Stimulated activated CD4-positive, alpha-beta T cell treated with anti-CD3 and anti-CD28 coated beads, Interleukin-4, amount 100 ng/mL, for 24 hours (primary cell): ENCODE measurements at regions not wholly inside any gene's neighbourhood (a gene's known extent, or its start where the extent isn't known, plus 50 kb on each side); places are given as distances from the start of the nearest gene placed in this dataset.
"Not testable (repeated sequence)": the region's sequence is repeated elsewhere in the genome, so short reads cannot be mapped to it uniquely, and the experiment has no call there.

Source experiments
- DNase-seq: peaks from one replicate; pipeline ENCODE4 v3.0.0-alpha.2; 2020

- no peak for DNase-seq
These were observed 382.9 kb downstream of the TMEM121 start for GRCh38 chr14:105909046-105909827.

GRCh38 chr14:105909828-105910120 is 383.4 kb downstream of the TMEM121 start:
- not testable (repeated sequence) for DNase-seq

- DNase-seq, result no peak
These were observed 384.0 kb downstream of the TMEM121 start for GRCh38 chr14:105910426-105910825.

- DNase-seq, result no peak
These were observed 384.8 kb downstream of the TMEM121 start for GRCh38 chr14:105911006-105911847.

DNA sequence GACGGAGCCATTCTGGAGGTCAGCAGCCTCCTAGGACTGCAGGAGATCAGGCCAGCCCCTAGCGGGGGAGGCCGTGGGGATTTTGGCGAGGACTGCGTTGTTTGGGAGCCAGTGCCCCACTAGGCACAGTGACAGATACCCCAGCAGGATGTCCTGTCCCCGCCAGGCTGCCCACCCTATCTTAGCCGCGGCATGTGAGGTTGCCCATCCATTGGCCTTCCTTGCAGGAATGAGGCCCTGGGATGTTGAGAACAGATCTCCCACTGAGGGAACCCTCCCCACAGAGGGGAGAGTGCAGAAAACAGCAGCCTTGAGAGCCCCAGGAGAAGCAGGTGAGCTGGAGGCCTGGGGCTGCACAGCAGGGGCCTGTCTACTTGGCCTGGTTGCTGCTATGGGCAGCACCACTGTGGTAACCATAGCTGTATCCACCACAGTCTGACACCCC is 385.5 kb downstream of the TMEM121 start:
- DNase-seq, result not testable (repeated sequence)

GRCh38 chr14:105912641-105913180 is 386.3 kb downstream of the TMEM121 start:
- DNase-seq, result no peak

DNA sequence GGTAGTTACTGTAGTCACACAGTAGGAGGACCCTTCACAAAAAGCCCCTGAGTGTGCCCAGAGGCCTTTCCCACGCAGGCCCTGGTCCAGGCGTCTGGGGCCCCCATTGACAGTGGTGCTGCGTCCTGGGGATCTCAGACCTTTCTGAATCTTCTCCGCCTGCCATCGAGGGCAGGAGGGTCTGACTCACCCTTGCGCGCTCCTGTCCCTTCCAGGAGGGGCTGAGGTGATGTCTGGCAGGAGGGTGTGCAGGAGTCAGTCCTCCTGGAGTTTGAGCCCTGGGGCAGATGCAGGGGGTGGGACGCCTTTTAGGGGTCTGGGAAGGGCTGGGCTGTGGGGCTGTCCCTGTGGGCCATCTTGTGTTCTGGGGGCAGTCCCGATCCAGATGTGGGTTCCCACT is 386.8 kb downstream of the TMEM121 start:
- no peak for DNase-seq

- no peak for DNase-seq
These were observed 387.5 kb downstream of the TMEM121 start for GRCh38 chr14:105913861-105914260.

DNA sequence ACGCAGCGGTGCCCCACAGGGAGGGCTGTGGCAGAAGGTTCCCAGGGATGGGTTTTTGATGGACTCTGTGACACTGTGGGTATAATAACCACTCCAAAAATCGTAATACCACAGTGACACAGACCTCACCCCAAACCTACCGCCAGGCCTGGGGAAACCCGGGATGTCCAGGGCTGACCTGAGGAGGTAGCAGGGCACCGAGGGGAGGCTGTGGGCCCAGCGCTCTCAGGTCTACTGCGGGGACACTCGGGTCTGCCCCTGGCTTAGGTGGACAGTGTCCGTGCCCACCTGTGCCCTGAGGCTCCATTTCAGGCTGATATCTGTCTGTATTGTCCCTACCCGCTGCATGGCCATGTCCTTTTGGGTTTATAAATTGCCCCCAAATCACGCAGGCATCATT is 387.9 kb downstream of the TMEM121 start:
- DNase-seq, result not testable (repeated sequence)

DNA sequence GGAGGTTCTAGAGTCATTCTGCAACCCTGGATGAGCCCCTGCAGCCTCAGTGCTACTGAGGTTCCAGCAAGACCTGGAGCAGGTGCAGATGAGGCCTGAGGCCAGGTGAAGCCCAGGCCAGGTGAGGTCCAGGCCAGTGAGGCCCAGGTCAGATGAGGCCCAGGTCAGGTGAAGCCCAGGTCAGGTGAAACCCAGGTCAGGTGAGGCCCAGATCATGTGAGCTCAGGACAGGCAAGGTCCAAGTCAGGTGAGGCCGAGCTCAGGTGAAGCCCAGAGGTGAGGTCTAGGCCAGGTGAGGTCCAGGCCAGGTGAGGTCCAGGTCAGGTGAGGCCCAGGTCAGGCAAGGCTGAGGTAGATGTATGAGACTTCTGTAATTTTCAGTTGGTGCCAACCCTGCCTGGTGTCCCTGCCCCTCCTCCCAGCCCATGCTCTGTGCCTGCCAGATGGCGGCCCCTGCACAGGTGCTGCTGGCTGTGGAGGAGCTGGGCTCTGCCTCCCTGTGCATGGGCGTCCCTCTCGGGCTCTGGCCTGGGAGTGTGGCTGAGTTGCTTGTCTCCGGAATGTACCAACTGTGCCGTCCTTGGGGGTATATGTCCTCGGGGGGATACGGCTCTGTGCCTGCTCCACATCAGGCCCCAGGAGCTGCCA is 388.5 kb downstream of the TMEM121 start:
- DNase-seq, result no peak

DNA sequence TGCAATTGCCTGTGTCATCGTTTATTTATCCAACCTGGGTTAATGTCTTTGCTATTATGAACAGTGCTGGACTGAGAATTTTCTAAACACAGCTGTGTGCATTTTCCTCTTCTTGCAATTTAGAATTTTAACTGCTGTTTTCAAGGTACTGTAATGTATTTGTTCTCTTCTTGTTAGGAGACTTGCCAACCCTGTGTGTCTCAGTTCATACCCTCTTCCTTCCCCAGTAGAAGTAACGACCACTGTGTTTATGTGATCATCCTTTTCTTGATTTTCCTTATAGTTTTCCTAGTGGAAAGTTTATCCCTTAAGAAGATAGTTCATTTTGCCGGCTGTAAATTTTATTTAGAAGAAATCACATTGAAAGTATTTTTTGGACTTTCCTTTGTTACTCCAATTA is 389.2 kb downstream of the TMEM121 start:
- DNase-seq, result not testable (repeated sequence)

- not testable (repeated sequence) for DNase-seq
These were observed 391.0 kb downstream of the TMEM121 start for GRCh38 chr14:105917136-105917932.

DNA sequence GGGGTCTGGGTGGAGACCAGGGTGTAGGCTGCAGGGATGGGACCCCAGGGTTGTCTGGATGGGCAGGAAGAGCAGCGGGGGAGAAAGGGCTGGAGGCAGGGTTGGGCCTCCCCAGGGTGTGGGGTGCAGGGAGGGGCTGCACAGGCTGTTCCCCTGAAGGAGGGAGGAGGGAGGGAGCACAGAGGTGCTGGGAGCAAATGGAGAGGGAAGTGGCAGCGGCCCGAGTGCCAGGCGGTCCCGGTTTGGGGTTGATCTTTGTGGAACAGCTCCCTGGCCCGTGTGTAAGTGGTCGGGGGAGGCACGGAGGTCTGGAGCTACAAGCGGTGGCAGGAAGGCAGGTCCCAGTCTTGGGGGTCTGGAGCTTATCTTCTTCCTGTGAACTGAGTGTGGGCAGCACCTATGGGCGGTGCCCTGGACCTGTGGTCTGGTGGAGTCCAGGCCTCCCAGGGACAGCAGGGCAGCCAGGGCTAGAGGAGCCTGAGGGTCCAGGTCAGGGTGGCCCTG is 391.6 kb downstream of the TMEM121 start:
- no peak for DNase-seq

DNA sequence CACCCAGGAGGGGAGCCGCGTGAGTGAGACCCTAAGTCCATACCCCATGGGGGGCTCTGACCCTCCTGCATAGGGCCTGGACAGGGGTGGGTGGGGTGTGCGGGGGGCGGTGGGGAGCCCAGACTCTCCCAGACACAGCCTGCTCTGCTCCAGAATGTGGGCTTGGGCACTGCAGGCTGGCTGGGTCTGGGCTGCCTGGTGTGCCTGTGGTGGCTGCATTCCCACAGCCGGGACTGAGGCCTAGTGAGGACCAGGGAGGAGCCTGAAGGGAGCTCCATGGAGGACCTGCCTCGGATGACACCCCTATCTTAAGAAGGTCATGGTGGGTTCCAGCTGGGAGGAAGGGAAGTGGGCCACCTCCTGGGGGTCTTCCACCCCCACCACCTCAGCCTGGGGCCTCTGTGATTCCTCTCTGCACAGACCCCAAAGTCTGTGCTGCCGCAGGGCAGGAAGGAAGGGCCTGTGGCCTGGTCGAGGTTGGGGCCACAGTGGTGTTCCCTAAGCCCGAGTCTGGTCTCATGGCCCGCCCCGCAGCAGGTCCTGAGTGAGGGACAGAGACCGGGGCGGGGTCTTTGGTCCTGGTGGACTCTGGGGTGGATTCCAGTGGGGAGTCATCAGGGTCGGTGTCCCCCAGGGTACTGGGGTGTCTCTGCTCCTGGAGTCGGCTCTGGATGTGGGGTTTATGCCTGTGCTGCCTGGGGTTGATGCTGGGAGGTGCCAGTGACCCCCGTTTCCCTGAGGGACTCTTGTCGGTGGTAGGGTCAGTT is 392.3 kb downstream of the TMEM121 start:
- no peak for DNase-seq

DNA sequence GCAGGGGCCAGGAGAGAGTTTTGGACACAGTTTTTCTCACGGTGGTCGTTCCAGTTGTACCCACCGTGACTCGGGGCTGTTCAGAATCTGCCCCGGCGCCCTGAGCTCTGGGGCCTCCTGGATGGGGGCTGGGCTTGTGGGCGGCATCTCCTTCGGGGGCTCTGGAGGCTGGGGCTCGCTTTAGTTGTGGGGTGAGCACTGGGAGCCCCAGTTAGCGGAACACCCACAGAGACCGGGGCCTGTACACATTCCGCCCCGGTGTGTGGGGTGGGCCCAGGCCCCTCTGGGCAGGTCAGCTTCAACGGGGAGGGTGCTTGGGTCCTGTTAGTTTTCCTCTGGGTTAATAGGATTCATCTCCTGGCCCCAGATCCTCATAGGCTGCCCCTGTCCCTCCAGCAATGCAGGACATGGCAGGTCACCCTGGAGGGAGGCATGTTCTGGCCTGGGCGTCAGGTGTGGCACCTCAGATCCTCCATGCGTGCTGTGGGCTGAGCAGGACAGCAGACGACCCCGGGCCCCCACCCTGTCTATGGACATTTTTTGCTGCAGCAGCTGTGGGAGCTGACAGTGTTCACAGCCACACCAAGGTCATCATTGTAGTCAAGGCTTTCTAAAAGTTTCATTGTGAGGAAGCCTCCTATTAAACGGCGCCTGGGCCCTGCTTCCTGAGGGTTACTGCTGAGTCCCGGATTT is 393.2 kb downstream of the TMEM121 start:
- DNase-seq, result no peak

- not testable (repeated sequence) for DNase-seq
These were observed 393.8 kb downstream of the TMEM121 start for GRCh38 chr14:105920151-105920700.

DNA sequence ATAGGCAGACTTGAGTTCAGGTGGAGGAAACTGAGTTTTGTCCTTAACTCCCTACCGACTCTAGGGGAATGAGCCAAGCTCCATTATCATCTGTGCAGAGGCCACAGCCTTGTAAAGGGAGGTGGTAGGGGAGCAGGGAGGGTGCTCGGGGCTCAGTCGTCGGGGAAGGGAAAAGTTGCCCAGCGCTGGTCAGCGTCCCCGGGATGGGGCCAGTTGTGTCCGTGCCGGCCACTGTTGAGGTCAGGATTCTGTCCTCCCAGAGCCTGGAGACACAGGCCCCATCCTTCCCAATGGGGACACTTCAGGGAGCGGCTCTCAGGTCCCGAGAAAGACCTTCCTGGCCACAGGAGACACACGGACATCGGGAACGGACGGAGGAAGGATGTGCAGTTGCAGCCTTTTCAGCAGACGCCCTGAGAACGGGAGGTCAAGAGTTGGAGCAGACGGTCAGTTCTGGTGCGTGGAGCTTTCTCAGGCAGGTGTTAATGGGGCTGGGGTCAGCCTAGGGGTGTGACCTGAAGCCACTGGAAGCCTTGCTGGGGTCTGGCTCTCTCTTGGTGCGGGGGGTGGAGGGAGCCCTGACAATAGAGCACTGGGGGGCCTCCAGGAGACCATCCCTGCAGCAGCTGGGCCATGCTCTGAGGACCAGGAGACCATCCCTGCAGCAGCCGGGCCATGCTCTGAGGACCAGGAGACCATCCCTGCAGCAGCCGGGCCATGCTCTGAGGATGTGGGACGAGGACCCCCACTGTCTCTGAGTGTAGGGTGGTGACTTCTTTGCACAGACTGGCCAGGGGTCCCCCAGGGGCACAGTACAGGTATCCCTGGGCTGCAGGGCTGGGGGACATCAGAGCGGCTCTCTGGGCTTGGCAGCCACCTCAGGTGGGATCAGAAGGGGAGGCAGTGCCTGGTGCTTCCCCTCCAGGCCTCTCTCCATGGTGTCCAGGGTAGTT is 394.7 kb downstream of the TMEM121 start:
- not testable (repeated sequence) for DNase-seq

DNA sequence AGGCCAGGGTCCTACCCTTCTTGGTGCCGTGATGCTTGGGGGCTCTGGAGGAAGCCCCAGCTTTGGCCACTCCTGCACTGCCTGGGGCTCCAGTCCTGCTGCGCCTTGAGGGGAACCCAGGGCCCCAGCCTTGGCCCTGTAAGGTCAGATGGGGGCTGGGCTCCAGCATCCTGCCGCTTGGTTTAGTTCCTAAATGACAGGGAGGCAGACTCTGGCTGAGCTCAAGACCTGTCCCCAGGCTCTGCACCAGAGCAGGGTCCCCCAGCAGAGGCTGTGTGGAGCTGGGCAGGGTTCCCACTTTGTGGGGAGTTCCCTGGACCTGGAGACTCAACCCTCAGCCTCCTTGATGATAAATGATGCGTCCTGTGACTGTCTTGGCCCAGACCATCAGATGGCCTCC is 395.4 kb downstream of the TMEM121 start:
- DNase-seq, result not testable (repeated sequence)

- DNase-seq, result not testable (repeated sequence)
These were observed 397.3 kb downstream of the TMEM121 start for GRCh38 chr14:105923520-105924191.
